ENCODE measurements at regions not wholly inside any gene's neighbourhood (a gene's known extent, or its start where the extent isn't known, plus 50 kb on each side); places are given as distances from the start of the nearest gene placed in this dataset.
"Not testable (repeated sequence)": the region's sequence is repeated elsewhere in the genome, so short reads cannot be mapped to it uniquely, and the experiment has no call there.

DNA sequence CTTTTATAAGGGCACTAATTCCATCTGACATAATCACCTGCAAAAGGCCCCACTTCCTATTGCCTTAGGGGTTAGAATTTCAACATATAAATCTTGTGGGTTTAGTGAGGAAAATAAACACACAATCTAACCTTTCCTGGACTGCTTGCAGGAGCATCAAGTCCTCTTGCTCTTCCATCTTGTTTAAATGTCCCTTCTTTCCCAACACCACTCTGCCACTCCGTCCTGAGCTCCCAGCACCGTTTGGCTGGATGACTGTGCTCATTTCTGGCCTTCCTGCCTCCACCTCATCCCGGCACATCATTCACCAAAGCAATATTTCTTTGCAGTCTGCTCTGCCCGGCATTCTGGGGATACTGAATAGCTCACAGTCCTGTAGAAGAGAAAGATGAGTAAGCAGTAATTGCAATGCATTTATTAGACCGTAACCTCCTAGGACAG lies 247.8 kb downstream of the BCL2 start:
- in situ Hi-C loops (cut with HindIII; ENCODE audit: low pct_ligation_motif_present, low pct_unique_long_range_greater_than_20kb, low sequenced_read_pairs), result no loop called here
- no peak for DNase-seq

DNA sequence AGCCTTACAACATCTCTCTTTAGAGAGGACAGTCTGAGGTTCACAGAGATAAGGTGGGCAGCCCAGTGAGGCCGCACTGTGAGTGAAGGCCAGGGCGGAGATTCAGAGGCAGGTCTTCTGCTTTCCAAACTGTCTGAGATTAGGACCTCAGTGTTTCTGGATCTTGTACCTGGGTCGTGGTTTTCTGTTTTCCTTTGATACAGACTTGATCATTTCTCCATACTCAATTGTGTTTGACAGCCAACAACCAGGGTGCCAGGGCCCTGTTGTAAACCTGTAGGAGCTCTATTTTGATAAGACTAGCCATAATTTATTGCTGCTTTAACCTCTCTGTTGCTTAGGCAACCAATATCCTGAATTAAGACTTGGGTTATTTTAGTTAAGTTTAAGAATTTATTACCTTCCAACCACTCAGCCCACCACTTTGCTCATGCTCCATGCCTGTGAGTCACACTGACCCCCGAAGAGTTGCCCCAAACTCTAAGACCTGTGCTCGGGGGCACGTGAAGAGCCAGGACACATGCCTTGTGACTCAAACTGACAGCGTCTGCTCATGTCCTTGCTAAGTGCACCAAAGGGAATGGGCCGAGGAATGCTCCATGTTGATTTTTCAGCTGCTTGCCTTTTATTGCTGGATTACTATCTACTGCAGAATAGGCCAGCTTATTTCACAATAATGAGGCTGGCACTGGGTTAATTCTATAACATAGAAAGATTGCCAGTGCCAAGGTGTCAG lies 248.6 kb downstream of the BCL2 start:
- no peak for DNase-seq
- in situ Hi-C loops (cut with HindIII; ENCODE audit: low pct_ligation_motif_present, low pct_unique_long_range_greater_than_20kb, low sequenced_read_pairs), result no loop called here

DNA sequence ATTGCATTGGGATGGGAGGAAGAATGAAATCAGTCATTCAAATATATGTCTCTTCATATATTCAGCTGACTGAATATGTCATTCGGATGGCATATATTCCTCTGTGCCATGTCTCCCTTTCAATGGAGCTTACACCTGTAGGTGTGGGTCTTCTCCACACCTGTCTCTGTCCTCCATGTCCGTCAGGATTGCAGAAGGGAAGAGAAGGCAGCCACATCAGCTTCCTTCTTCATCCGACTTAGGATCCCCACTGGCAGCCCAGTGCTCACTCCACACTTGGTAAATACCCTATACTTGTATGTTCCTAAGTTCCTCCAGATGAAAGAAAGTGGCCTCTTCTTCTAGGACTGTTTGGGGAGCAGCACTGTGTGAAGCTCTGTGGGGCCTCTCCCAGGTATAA lies 250.1 kb downstream of the BCL2 start:
- no peak for DNase-seq
- in situ Hi-C loops (cut with HindIII; ENCODE audit: low pct_ligation_motif_present, low pct_unique_long_range_greater_than_20kb, low sequenced_read_pairs), result no loop called here

DNA sequence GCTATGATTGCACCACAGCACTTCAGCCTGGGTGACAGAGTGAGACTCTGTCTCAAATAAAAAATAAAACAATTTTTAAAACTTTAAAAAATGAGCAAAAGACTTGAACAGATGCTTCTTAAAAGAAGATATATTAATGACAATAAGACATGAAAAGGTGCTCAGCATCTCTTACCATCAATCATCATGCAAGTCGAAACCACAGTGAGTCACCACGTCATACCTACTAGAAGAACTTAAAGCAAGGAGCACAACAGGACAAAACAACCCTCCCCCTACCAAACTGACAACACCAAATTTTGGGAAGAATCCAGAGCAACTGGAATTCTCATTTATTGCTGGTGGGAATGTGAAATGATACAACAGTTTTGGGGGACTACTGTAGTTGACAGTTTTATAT lies 251.6 kb downstream of the BCL2 start:
- in situ Hi-C loops (cut with HindIII; ENCODE audit: low pct_ligation_motif_present, low pct_unique_long_range_greater_than_20kb, low sequenced_read_pairs), result no loop called here
- no peak for DNase-seq

DNA sequence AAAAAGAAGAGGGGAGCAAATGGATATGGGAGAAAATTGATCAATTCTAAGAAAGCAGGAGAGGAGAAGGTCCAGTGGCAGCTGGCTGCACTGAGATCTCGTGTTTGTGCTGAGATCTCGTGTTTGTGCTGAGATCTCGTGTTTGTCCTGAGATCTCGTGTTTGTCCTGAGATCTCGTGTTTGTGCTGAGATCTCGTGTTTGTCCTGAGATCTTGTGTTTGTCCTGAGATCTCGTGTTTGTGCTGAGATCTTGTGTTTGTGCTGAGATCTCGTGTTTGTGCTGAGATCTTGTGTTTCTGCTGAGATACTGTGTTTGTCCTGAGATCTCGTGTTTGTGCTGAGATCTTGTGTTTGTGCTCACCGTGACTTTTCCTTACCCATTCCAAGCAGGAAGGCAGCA lies 254.4 kb downstream of the BCL2 start:
- in situ Hi-C loops (cut with HindIII; ENCODE audit: low pct_ligation_motif_present, low pct_unique_long_range_greater_than_20kb, low sequenced_read_pairs), result no loop called here
- no peak for DNase-seq

DNA sequence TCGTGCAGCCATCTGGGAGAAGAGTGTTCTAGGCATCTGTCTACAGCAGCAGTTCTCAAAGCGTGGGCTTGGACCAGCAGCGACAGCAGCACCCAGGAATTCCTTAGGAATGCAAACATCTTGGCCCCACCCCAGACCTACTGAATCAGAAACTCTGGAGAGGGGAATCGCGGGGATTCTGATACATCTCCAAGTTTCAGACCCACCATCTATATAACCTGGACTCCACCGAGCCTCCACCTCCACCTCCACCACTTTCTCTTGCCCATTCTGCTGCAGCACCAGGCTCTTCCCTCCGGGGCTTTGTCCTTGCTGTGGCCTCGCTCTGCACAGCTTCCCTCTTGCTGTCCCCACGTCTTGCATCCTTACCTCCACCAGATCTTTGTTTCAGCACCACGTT lies 256.4 kb downstream of the BCL2 start:
- in situ Hi-C loops (cut with HindIII; ENCODE audit: low pct_ligation_motif_present, low pct_unique_long_range_greater_than_20kb, low sequenced_read_pairs), result no loop called here
- no peak for DNase-seq

DNA sequence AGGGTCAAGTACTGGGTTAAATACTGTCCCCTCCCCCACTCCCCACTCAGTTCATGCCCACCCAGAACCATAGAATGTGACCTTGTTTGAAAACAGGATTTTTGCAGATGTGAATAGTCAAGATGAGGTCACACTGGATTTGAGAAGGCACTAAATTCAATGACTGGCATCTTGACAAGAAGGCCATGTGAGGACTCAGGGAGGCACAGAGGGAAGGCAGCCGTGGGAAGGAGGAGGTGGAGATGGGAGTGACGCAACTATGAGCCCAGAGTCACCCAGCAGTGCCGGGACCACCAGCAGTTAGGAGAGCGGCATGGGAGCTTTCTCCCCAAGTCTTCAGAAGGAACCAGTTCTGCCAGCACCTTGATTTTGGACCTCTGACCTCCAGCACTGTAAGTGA lies 257.3 kb downstream of the BCL2 start:
- in situ Hi-C loops (cut with HindIII; ENCODE audit: low pct_ligation_motif_present, low pct_unique_long_range_greater_than_20kb, low sequenced_read_pairs), result no loop called here
- no peak for DNase-seq

DNA sequence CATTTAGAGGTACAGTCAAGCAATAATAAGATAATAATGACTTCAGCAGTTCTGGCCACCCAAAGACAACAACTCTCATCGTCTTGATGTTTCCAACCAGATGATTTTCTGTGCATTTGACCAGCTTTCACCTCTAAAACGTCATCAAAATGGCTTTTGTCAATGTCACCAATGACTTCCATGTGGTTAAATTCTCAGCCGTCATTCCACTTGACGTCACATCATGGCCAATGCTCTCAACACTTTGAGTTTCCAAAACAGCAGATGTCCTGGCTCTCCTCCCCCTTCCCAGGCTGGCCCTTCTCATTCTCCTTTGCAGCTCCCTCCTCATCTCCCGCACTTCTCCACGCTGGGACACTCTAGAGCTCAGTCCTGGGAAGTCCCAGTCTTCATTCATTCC lies 258.3 kb downstream of the BCL2 start:
- in situ Hi-C loops (cut with HindIII; ENCODE audit: low pct_ligation_motif_present, low pct_unique_long_range_greater_than_20kb, low sequenced_read_pairs), result no loop called here
- no peak for DNase-seq

DNA sequence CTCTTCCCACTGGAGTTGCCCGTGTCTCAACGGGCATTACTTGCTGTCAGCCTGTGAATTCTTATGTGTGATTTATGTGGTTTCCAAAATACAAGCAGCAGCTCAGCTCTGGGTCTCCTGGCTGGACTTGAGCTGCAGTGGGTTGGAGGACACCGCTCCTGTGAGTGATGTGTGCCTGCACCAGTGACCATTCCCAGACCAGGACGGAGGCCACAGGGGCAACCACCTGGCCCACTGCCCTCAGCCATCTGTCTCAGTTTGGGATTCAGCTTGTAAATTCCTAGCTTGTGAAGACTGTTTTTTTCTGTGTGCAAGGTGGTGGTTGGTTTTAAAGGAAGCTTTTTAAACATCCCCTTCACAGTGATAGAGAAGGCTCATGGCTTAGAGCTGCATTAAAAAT lies 261.0 kb downstream of the BCL2 start:
- in situ Hi-C loops (cut with HindIII; ENCODE audit: low pct_ligation_motif_present, low pct_unique_long_range_greater_than_20kb, low sequenced_read_pairs), result no loop called here

DNA sequence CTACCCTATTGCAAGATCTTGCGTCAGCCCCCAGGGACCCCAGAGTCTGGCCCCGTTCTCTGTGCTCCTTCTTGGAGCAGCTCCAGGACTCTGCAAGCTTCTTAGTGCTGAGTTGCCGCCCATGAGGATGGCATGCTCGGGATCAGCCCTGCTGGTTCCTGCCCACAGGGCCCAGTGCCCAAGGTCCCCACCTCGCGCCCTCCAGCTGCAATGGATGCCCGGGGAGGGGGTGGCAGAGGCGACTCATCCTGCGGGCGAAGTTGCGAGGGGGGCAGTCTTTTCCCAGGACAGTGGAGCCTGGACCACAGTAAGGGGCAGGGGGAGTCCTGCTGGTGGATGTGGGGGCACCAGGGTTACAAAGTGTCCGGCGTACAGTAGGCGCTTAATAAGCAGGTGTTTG lies 261.9 kb downstream of the BCL2 start:
- in situ Hi-C loops (cut with HindIII; ENCODE audit: low pct_ligation_motif_present, low pct_unique_long_range_greater_than_20kb, low sequenced_read_pairs), result no loop called here
- no peak for DNase-seq

More for the DNA sequence above, 261.0 kb downstream of the BCL2 start:
- DNase-seq, result no peak

DNA sequence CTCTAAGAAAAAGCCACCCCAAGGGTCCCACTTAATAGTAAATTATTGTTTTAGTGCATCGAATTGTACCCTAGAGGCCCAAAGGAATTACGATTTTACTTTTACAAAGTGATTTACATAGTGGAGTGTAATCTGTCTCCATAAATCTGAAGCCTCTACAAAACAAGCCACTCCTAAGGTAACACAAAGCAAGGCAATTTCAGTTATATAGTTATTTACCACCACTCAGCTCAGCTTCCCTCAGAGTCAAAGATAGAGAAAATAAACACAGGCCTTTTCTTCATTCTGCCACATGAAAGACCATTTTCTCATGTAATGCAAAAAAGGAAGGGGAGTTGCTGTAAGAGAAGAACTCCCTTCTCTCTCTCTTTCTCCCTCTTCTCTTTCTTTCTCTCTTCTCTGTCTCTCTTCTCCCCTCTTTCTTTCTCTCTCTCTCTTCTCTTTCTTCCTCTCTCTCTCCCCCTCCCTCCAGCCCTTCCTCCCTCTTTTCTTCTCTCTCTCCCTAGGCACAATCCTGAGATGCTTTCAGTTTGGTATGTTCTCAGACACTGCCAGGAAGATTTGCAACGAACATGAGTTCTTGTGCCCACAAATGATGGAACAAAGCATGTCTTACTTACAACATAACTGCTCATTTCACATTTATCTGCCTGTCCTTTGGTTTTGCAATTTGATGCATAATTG lies 264.5 kb downstream of the BCL2 start:
- in situ Hi-C loops (cut with HindIII; ENCODE audit: low pct_ligation_motif_present, low pct_unique_long_range_greater_than_20kb, low sequenced_read_pairs), result no loop called here
- no peak for DNase-seq

DNA sequence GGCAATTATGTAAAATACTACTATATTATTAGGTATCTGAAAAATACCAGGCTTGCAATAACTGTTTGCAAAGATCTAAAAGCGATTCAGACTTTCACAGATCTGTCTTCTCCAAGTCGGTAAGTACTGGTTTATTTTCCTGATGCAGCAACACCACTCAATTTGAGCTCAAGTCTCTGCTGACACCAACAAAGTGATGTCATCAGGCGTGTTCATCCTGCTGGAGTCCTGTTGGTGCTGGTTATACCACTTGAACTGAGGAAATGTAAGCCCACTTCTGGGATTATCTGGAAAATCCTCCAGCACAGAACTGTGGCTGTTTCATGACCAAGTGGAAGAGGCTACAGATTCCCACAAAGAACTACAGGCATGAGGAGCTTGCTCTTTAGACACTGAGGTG lies 267.6 kb downstream of the BCL2 start:
- in situ Hi-C loops (cut with HindIII; ENCODE audit: low pct_ligation_motif_present, low pct_unique_long_range_greater_than_20kb, low sequenced_read_pairs), result no loop called here

DNA sequence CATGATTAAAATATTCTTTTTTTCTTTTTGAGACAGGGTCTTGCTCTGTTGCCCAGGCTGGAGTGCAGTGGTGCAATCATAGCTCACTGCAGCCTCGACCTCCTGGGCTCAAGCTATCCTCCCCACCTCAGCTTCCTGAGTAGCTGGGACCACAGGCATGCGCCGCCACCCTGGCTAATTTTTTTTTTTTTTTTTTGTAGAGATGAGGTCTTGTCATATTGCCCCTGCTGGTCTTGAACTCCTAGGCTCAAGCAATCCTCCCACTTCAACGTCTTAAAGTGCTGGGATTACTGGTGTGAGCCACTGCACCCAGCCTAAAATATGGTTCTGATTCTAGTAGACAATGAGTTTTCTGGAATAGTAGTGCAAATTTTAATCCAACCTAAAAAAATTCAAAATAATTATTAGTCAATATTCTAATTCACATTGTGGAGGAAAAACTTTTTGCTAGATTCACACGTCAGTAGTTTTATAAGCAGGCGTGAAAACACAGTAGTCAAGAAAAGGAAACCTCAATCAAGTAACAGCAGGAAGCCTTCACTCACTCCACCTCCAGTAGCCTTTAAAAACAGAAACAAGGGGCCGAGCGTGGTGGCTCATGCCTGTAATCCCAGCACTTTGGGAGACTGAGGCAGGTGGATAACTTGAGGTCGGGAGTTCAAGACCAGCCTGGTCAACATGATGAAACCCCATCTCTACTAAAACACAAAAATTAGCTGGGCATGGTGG lies 268.7 kb downstream of the BCL2 start:
- DNase-seq; in situ Hi-C loops (cut with HindIII; ENCODE audit: low pct_ligation_motif_present, low pct_unique_long_range_greater_than_20kb, low sequenced_read_pairs): not testable (repeated sequence)

More for the DNA sequence above, 267.6 kb downstream of the BCL2 start:
- no peak for DNase-seq

DNA sequence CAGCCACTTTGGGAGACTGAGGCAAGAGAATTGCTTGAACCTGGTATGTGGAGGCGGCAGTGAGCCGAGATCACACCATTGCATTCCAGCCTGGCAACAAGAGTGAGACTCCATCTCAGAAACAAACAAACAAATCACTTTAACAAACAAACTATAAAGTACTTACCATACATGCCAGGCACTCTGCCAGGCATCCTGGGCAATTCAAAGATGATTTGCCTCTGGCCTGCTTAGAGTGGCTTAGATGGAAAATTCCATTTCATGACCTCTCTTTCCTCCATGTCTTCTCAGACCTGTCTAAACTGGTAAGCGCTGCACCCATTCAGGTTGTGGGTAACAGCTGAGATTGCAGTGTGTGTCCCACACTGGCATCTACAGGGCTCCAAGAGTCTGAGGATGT lies 273.2 kb downstream of the BCL2 start:
- in situ Hi-C loops (cut with HindIII; ENCODE audit: low pct_ligation_motif_present, low pct_unique_long_range_greater_than_20kb, low sequenced_read_pairs), result loop anchor here (25.0 kb wide), 1 partner anchor 391 kb away; no protein-coding TSS in a partner anchor
- no peak for DNase-seq

DNA sequence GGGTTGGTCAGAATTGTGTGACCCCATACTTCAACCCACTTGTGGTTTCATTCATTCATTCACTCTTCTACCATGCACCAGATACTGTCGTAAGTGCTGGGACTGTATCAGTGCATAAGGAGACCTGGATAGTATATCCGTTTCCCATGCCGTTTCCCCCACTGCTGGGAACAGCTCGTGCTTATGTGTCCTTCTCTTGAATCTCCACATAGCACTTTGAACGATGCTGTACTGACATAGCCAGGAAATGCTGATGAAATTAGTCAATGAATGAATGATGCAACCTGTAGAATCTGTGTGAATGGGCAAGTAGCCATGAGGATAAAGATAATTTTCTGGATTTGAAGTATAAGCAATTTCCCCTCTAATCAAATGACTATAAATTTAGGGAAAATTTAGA lies 276.1 kb downstream of the BCL2 start:
- in situ Hi-C loops (cut with HindIII; ENCODE audit: low pct_ligation_motif_present, low pct_unique_long_range_greater_than_20kb, low sequenced_read_pairs), result loop anchor here (25.0 kb wide), 1 partner anchor 394 kb away; no protein-coding TSS in a partner anchor

DNA sequence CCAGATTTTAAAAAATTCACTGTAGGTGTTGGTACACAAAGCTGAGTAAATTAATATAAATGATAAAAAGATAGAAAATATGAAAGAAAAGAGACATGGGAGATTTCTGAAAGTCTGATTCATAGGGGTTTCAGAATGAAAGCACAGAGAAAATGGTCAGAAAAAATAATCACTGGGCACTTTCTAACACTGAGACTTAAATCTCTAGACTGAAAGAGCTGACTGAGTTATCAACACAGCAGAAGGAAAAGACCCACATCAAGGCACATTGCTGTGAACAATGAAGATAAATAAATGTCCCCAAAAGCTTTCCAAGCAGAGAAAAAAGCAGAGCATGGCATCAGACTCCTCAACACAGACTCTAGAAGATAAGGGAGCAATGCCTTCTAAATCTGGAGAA lies 277.2 kb downstream of the BCL2 start:
- DNase-seq, result no peak
- in situ Hi-C loops (cut with HindIII; ENCODE audit: low pct_ligation_motif_present, low pct_unique_long_range_greater_than_20kb, low sequenced_read_pairs), result loop anchor here (25.0 kb wide), 1 partner anchor 395 kb away; no protein-coding TSS in a partner anchor

More for the DNA sequence above, 276.1 kb downstream of the BCL2 start:
- no peak for DNase-seq

DNA sequence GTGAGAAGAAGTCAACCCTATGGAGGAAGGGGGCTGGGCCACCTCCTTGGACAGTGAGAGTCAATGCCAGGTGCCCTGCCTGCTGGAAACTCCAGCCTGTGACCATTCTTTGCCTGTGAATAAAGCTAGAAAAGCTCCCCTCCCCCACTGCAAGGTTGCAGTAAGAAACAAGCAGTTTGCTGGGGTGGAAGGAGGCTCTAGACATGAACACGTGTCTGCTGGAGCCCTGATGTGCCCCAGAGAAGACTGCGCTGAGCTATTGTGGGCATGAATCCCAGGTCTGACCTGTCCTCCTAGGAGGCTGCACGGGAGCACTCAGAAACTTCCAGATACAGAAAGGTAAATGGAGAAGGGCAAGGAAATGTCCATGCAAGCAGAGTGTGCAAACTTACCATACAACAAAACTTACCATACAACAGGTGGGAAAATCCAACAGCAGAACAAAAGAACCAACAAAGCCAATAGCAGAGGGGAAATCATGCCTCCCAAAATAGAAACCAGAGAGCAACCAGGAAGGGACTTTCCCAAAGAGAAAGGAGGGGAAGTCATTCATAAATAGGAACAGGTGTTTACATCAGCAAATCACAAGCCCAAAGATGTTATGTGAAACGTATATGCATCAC lies 278.7 kb downstream of the BCL2 start:
- in situ Hi-C loops (cut with HindIII; ENCODE audit: low pct_ligation_motif_present, low pct_unique_long_range_greater_than_20kb, low sequenced_read_pairs), result loop anchor here (25.0 kb wide), 1 partner anchor 396 kb away; no protein-coding TSS in a partner anchor
- no peak for DNase-seq

DNA sequence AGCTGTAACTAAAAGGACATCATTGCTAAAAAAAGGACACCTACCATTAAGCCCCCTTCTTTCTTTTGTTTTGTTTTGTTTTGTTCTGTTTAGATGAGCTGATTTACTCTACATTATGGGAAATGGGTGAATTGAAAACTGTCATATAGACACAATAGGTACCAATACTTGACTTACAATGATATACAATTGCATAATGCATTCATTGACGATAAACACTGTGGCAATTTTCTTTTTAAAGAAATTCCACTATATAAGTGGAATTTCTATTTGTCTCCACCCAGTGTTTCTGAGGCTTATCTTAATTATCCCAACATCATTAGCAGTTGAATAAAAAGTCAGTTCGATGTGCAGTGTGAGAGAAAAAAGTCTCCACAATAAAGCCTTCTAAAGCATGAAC lies 282.1 kb downstream of the BCL2 start:
- in situ Hi-C loops (cut with HindIII; ENCODE audit: low pct_ligation_motif_present, low pct_unique_long_range_greater_than_20kb, low sequenced_read_pairs), result loop anchor here (25.0 kb wide), 1 partner anchor 400 kb away; no protein-coding TSS in a partner anchor
- no peak for DNase-seq

DNA sequence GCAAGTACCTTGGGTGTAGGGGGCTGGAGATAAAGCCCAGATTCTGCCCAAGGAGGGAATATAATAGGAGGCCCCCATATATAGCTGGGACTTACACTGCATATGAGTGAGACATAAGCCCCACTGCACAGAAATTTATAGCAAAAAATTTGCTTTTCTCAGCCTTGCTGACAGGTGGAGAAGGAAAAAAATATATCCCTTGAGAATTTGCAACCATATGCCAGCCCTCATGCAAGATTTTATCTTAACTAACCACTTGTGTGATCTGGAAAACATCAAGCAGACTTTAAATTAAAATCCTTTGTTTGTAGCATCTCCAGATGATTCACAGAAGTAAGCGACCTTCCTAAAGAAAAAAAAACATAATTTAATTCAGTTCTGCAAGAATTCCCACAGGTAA lies 288.2 kb downstream of the BCL2 start:
- DNase-seq, result no peak
- in situ Hi-C loops (cut with HindIII; ENCODE audit: low pct_ligation_motif_present, low pct_unique_long_range_greater_than_20kb, low sequenced_read_pairs), result loop anchor here (25.0 kb wide), 1 partner anchor 406 kb away; no protein-coding TSS in a partner anchor

Data from ACHN (cell line).